Spleen (tissue), 11 donors: ENCODE measurements at regions not wholly inside any gene's neighbourhood (a gene's known extent, or its start where the extent isn't known, plus 50 kb on each side); places are given as distances from the start of the nearest gene placed in this dataset.

Source experiments
- DNase-seq: peaks from one replicate; pipeline ENCODE4 v3.0.0-alpha.2; 2020
- H3K27ac ChIP-seq, 8 donors: fragments of 200-600 bp; sonication (generic) in 7 of 8; 1 replicate in 4 of 8; 2 replicates in 4 of 8; pipeline versions ENCODE4 v1.5.0 to v1.8.0; 2016 to 2021; ENCODE audit warnings: inconsistent platforms in 4 of 8, mild to moderate bottlenecking in 4 of 8, moderate library complexity in 1 of 8
- H3K27me3 ChIP-seq, 7 donors: fragments of 200-600 bp; sonication (generic) in 6 of 7; replicated peaks in 1 of 7; 1 replicate in 4 of 7; 2 replicates in 3 of 7; pipeline versions ENCODE4 v1.5.0 to v1.8.0; 2016 to 2021; ENCODE audit warnings: inconsistent platforms in 3 of 7, mild to moderate bottlenecking in 1 of 7
- H3K36me3 ChIP-seq, 6 donors: fragments of 200-600 bp; sonication (generic) in 5 of 6; 1 replicate in 4 of 6; 2 replicates in 2 of 6; pipeline versions ENCODE4 v1.5.0 to v1.8.0; 2016 to 2021; ENCODE audit warnings: inconsistent platforms in 2 of 6
- H3K4me1 ChIP-seq, 6 donors: fragments of 200-600 bp; sonication (generic) in 5 of 6; 1 replicate in 3 of 6; 2 replicates in 3 of 6; pipeline versions ENCODE4 v1.5.0 to v1.8.0; 2016 to 2021; ENCODE audit warnings: inconsistent platforms in 3 of 6
- H3K4me3 ChIP-seq, 8 donors: fragments of 200-600 bp; sonication (generic) in 7 of 8; 1 replicate in 4 of 8; 2 replicates in 4 of 8; pipeline versions ENCODE4 v1.5.0 to v1.8.0; 2016 to 2021; ENCODE audit warnings: inconsistent platforms in 4 of 8, mild to moderate bottlenecking in 4 of 8, moderate library complexity in 2 of 8
- H3K9me3 ChIP-seq, 8 donors: fragments of 200-600 bp; sonication (generic) in 7 of 8; 1 replicate in 4 of 8; 2 replicates in 4 of 8; pipeline versions ENCODE4 v1.5.0 to v1.8.0; 2016 to 2021; ENCODE audit warnings: inconsistent platforms in 4 of 8
- POLR2A ChIP-seq, 3 donors: fragments of 450-650 bp; IDR thresholded peaks; one replicate each; pipeline ENCODE4 v1.5.1; 2017; ENCODE audit warnings: antibody characterized with exemption in 3 of 3, mild to moderate bottlenecking in 1 of 3
- POLR2AphosphoS5 ChIP-seq, 3 donors: sonication (generic); formaldehyde crosslinking; IDR thresholded peaks; one replicate each; pipeline ENCODE4 v1.5.1; 2017; ENCODE audit warnings: antibody characterized with exemption in 3 of 3
- WGBS, 5 donors: extraction: QIAGEN DNeasy Blood & Tissue Kit in 3 of 5; methylation state at CpG; one replicate each; pipeline versions ENCODE4 v1.1.5 to v1.1.7; 2013 to 2018; 5-methylcytosine and 5-hydroxymethylcytosine counted together
- intact Hi-C: fragments of 100-400 bp; cut with DNase I; formaldehyde crosslinking; loops from one replicate; pipeline ENCODE4 v1.15.0; 2023; ENCODE audit warnings: low total_unique reads
- TF ChIP-seq, protein P1 (sequence below), 11 experiments: fragments of 200-600 bp in 7 of 11; fragments of 450-650 bp in 4 of 11; sonication (generic) in 4 of 11; IDR thresholded peaks in 8 of 11; conservative IDR thresholded peaks in 3 of 11; 1 replicate in 7 of 11; 2 replicates in 4 of 11; pipeline versions ENCODE4 v1.4.0 to v1.8.0; 2016 to 2021; ENCODE audit warnings: antibody characterized with exemption in 11 of 11, inconsistent platforms in 4 of 11, mild to moderate bottlenecking in 1 of 11
- donor health status: healthy with polysubstance abuse.
- donor health status: DM: no; HTN: no; CAD: no; lungs with moderate emphysema.
- donor health status: DM: no; HTN: no; CAD: no.
- donor health status: Bipolar disorder and iron deficiency.
- donor health status: healthy.
- donor health status: DM: no; HTN: no; CAD: no.
- donor health status: DM: yes; HTN: yes; CAD: no.

GRCh38 chr14:37894463-37894862 lies 299.0 kb downstream of the TTC6 start:
- no peak for DNase-seq
- H3K27me3 ChIP-seq = peaks cover 0 to 3% (median 0%) of the 10 kb centered on the region in 7 donors
- no peaks in the 10 kb centered on the region for H3K4me1 ChIP-seq
- no peak overlapping the region for H3K27ac ChIP-seq
- H3K9me3 ChIP-seq = no peaks in the 10 kb centered on the region
- WGBS, 5 donors = 46 to 70% (median 50%) methylated on average over 1 of the region's 1 CpG
- TF ChIP-seq POLR2A (IDR thresholded peaks at IDR 0.05) (no peak), POLR2AphosphoS5 (IDR thresholded peaks at IDR 0.05) (no peak)
- TF ChIP-seq, protein P1, sequence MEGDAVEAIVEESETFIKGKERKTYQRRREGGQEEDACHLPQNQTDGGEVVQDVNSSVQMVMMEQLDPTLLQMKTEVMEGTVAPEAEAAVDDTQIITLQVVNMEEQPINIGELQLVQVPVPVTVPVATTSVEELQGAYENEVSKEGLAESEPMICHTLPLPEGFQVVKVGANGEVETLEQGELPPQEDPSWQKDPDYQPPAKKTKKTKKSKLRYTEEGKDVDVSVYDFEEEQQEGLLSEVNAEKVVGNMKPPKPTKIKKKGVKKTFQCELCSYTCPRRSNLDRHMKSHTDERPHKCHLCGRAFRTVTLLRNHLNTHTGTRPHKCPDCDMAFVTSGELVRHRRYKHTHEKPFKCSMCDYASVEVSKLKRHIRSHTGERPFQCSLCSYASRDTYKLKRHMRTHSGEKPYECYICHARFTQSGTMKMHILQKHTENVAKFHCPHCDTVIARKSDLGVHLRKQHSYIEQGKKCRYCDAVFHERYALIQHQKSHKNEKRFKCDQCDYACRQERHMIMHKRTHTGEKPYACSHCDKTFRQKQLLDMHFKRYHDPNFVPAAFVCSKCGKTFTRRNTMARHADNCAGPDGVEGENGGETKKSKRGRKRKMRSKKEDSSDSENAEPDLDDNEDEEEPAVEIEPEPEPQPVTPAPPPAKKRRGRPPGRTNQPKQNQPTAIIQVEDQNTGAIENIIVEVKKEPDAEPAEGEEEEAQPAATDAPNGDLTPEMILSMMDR (IDR thresholded peaks at IDR 0.05 in 8 of 11, conservative IDR thresholded peaks at IDR 0.05 in 3 of 11) = no peak
- intact Hi-C loops = no loop called here
- H3K36me3 ChIP-seq = no peaks in the 10 kb centered on the region
- no peak overlapping the region for H3K4me3 ChIP-seq

GRCh38 chr14:37899365-37899764 lies 303.9 kb downstream of the TTC6 start:
- intact Hi-C loops = no loop called here

DNA sequence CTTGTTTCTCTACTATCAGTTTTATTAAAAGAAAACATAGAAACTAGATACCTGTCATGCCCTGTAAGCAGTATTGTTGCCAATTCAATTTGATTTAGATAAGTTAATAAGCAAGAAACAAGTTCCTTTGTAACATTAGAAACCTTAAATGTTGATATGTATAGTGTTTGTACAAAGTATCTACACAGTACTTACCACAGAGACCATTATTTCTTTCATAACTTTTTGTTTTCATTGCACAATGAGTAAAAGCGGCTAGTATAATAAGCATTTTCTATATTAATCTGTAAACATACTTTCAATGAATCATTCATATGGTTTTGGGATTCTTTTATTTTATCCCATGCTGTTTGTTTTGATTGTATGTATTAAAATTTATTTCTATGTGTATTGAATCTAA lies 305.1 kb downstream of the TTC6 start:
- intact Hi-C loops = loop anchor here (5.0 kb wide), 1 partner anchor 967 kb away; no protein-coding TSS in a partner anchor
- Histone ChIP-seq H3K4me1 (no peaks in the 10 kb centered on the region), H3K27me3 (peaks cover 0 to 26% (median 0%) of the 10 kb centered on the region in 7 donors), H3K27ac (no peak overlapping the region), H3K36me3 (no peaks in the 10 kb centered on the region), H3K9me3 (no peaks in the 10 kb centered on the region), H3K4me3 (no peak overlapping the region)
- no peak for DNase-seq
- TF ChIP-seq POLR2A (IDR thresholded peaks at IDR 0.05) (no peak), POLR2AphosphoS5 (IDR thresholded peaks at IDR 0.05) (no peak)
- TF ChIP-seq, protein P1 (IDR thresholded peaks at IDR 0.05 in 8 of 11, conservative IDR thresholded peaks at IDR 0.05 in 3 of 11) = no peak
- WGBS, 5 donors = 65 to 92% (median 81%) methylated on average over 1 of the region's 1 CpG

More at GRCh38 chr14:37899365-37899764, 303.9 kb downstream of the TTC6 start:
- Histone ChIP-seq H3K27me3 (peaks cover 0 to 26% (median 0%) of the 10 kb centered on the region in 7 donors), H3K4me3 (no peak overlapping the region), H3K36me3 (no peaks in the 10 kb centered on the region), H3K4me1 (no peaks in the 10 kb centered on the region), H3K27ac (no peak overlapping the region), H3K9me3 (no peaks in the 10 kb centered on the region)
- 66 to 92% (median 84%) methylated on average over 3 to 4 of the region's 4 CpGs for WGBS, 5 donors
- no peak for TF ChIP-seq POLR2A (IDR thresholded peaks at IDR 0.05)
- TF ChIP-seq POLR2AphosphoS5 (IDR thresholded peaks at IDR 0.05) = no peak
- TF ChIP-seq, protein P1 (IDR thresholded peaks at IDR 0.05 in 8 of 11, conservative IDR thresholded peaks at IDR 0.05 in 3 of 11) = no peak
- peak; percentile 58 for DNase-seq

DNA sequence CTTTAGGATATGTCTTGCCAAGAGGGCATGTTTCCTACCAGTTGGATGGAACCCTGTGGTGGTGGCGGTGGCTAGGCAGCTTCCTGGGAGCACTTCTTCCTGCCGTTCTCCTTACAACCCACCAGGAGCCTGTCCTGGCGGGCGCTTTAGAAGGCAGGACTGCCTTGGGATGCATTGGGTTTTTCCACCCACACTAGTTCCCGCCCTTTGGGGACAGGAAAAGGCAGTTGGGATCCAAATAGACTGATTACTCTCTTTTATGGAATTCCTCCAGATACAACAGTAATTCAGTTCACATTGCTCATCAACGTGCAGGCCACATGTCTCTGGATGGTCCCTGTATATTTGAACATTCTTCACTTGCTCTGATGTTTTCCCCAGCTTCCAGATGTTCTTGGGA lies 305.7 kb upstream of the SSTR1 start:
- no peaks in the 10 kb centered on the region for H3K4me1 ChIP-seq
- no peak for DNase-seq
- TF ChIP-seq, protein P1 (IDR thresholded peaks at IDR 0.05 in 8 of 11, conservative IDR thresholded peaks at IDR 0.05 in 3 of 11) = no peak
- TF ChIP-seq POLR2AphosphoS5 (IDR thresholded peaks at IDR 0.05) (no peak), POLR2A (IDR thresholded peaks at IDR 0.05) (no peak)
- H3K4me3 ChIP-seq = no peak overlapping the region
- no peaks in the 10 kb centered on the region for H3K36me3 ChIP-seq
- WGBS, 5 donors = 64 to 79% (median 70%) methylated on average over 6 of the region's 6 CpGs
- intact Hi-C loops = loop anchor here (5.0 kb wide), 1 partner anchor 965 kb away; no protein-coding TSS in a partner anchor
- peaks cover 0 to 26% (median 0%) of the 10 kb centered on the region in 7 donors for H3K27me3 ChIP-seq
- H3K9me3 ChIP-seq = no peaks in the 10 kb centered on the region
- no peak overlapping the region for H3K27ac ChIP-seq
